ENCODE measurements at regions not wholly inside any gene's neighbourhood (a gene's known extent, or its start where the extent isn't known, plus 50 kb on each side); places are given as distances from the start of the nearest gene placed in this dataset.

- H3K36me3 ChIP-seq (replicated peaks): no peaks in the 10 kb centered on the region
- no peak overlapping the region for H3K27ac ChIP-seq
- H3K4me3 ChIP-seq (ENCODE audit: low read depth, low read length): no peak overlapping the region
- DNase-seq: no peak
- no peaks in the 10 kb centered on the region for H3K27me3 ChIP-seq (replicated peaks)
- no peak for TF ChIP-seq CTCF (IDR thresholded peaks at IDR 0.05; ENCODE audit: low read depth, low read length, missing control alignments)
- in situ Hi-C loops (cut with HindIII; ENCODE audit: low pct_ligation_motif_present, low sequenced_read_pairs): no loop called here
Measured at GRCh38 chr5:122547669-122548068, 227.2 kb upstream of the SNX2 start.

- Histone ChIP-seq H3K36me3 (replicated peaks) (no peaks in the 10 kb centered on the region), H3K27me3 (replicated peaks) (no peaks in the 10 kb centered on the region), H3K4me3 (ENCODE audit: low read depth, low read length) (no peak overlapping the region), H3K27ac (no peak overlapping the region)
- DNase-seq: no peak
- TF ChIP-seq CTCF (IDR thresholded peaks at IDR 0.05; ENCODE audit: low read depth, low read length, missing control alignments): no peak
- in situ Hi-C loops (cut with HindIII; ENCODE audit: low pct_ligation_motif_present, low sequenced_read_pairs): no loop called here
Measured at GRCh38 chr5:122559676-122560075, 215.2 kb upstream of the SNX2 start.

- no peaks in the 10 kb centered on the region for H3K36me3 ChIP-seq (replicated peaks)
- in situ Hi-C loops (cut with HindIII; ENCODE audit: low pct_ligation_motif_present, low sequenced_read_pairs): no loop called here
- TF ChIP-seq CTCF (IDR thresholded peaks at IDR 0.05; ENCODE audit: low read depth, low read length, missing control alignments): no peak
- no peak overlapping the region for H3K4me3 ChIP-seq (ENCODE audit: low read depth, low read length)
- H3K27ac ChIP-seq: no peak overlapping the region
- H3K27me3 ChIP-seq (replicated peaks): no peaks in the 10 kb centered on the region
- no peak for DNase-seq
Measured at GRCh38 chr5:122561209-122561608, 213.7 kb upstream of the SNX2 start.

- in situ Hi-C loops (cut with HindIII; ENCODE audit: low pct_ligation_motif_present, low sequenced_read_pairs): no loop called here
- Histone ChIP-seq H3K27ac (no peak overlapping the region), H3K27me3 (replicated peaks) (no peaks in the 10 kb centered on the region), H3K36me3 (replicated peaks) (no peaks in the 10 kb centered on the region), H3K4me3 (ENCODE audit: low read depth, low read length) (no peak overlapping the region)
- no peak for TF ChIP-seq CTCF (IDR thresholded peaks at IDR 0.05; ENCODE audit: low read depth, low read length, missing control alignments)
- no peak for DNase-seq
Measured at GRCh38 chr5:122565331-122565730, 209.5 kb upstream of the SNX2 start.

- Histone ChIP-seq H3K4me3 (ENCODE audit: low read depth, low read length) (no peak overlapping the region), H3K27me3 (replicated peaks) (no peaks in the 10 kb centered on the region), H3K27ac (no peak overlapping the region), H3K36me3 (replicated peaks) (no peaks in the 10 kb centered on the region)
- TF ChIP-seq CTCF (IDR thresholded peaks at IDR 0.05; ENCODE audit: low read depth, low read length, missing control alignments): no peak
- in situ Hi-C loops (cut with HindIII; ENCODE audit: low pct_ligation_motif_present, low sequenced_read_pairs): no loop called here
- DNase-seq: peak; percentile 19
Measured at GRCh38 chr5:122576256-122577016, 198.4 kb upstream of the SNX2 start.

GRCh38 chr5:122581629-122582028 is 193.3 kb upstream of the SNX2 start:
- no peak overlapping the region for H3K27ac ChIP-seq
- in situ Hi-C loops (cut with HindIII; ENCODE audit: low pct_ligation_motif_present, low sequenced_read_pairs): no loop called here
- H3K36me3 ChIP-seq (replicated peaks): no peaks in the 10 kb centered on the region
- TF ChIP-seq CTCF (IDR thresholded peaks at IDR 0.05; ENCODE audit: low read depth, low read length, missing control alignments): no peak
- H3K27me3 ChIP-seq (replicated peaks): no peaks in the 10 kb centered on the region
- DNase-seq: no peak
- H3K4me3 ChIP-seq (ENCODE audit: low read depth, low read length): no peak overlapping the region

Data from brain microvascular endothelial cell (primary cell).